Neutrophil (primary cell): ENCODE measurements at regions not wholly inside any gene's neighbourhood (a gene's known extent, or its start where the extent isn't known, plus 50 kb on each side); places are given as distances from the start of the nearest gene placed in this dataset.

Source experiments
- H3K27ac ChIP-seq: fragments of 200-600 bp; sonication (generic); 2 replicates; pipeline ENCODE4 v1.5.1; 2016; ENCODE audit warnings: mild to moderate bottlenecking, moderate library complexity
- H3K27me3 ChIP-seq: fragments of 200-600 bp; sonication (generic); 2 replicates; pipeline ENCODE4 v1.6.0; 2016; ENCODE audit warnings: mild to moderate bottlenecking
- H3K36me3 ChIP-seq: fragments of 200-600 bp; sonication (generic); 2 replicates; pipeline ENCODE4 v1.5.1; 2017
- H3K4me1 ChIP-seq, 2 experiments: fragments of 200-600 bp in 1 of 2; sonication (generic) in 1 of 2; 1 replicate in 1 of 2; 2 replicates in 1 of 2; pipeline versions ENCODE4 v1.5.1 to v1.6.1; 2013 to 2016; ENCODE audit warnings: low read depth in 1 of 2, low read length in 1 of 2, mild to moderate bottlenecking in 1 of 2, moderate library complexity in 1 of 2; ENCODE audit not compliant: control insufficient read depth in 1 of 2, insufficient read depth in 1 of 2
- H3K4me3 ChIP-seq, 2 experiments: fragments of 200-600 bp in 1 of 2; sonication (generic) in 1 of 2; 1 replicate in 1 of 2; 2 replicates in 1 of 2; pipeline ENCODE4 v1.5.1; 2013 to 2016; ENCODE audit warnings: low read depth in 1 of 2, low read length in 1 of 2, mild to moderate bottlenecking in 1 of 2, moderate library complexity in 1 of 2
- H3K9me3 ChIP-seq: fragments of 200-600 bp; sonication (generic); 2 replicates; pipeline ENCODE4 v1.5.1; 2016
- TF ChIP-seq, protein P1 (sequence below): fragments of 200-600 bp; sonication (generic); IDR thresholded peaks from 2 replicates; pipeline ENCODE4 v1.5.1; 2016; ENCODE audit warnings: antibody characterized with exemption

DNA sequence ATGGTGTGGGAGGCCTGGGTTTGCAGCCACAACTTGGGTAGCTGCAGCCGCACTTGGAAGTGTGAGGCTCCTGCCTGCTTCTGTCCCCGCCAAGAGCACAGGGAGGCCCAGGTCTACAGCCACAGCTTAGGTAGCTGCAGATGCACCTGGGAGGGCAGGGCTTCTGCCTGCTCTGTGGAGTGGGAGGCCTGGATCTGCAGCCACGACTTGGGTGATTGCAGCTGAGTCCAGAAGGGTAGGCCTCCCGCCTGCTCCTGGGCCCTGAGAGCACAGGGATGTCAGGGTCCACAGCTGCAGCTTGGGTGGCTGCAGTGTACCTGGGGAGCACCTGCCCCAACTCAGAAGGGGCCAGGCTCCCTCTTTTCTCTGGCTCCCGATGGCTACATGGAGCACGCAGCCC, 287.3 kb downstream of the AEBP2 start:
- Histone ChIP-seq H3K9me3 (peaks cover 21% of the 10 kb centered on the region), H3K4me1 (no peaks in the 10 kb centered on the region), H3K36me3 (no peaks in the 10 kb centered on the region), H3K27me3 (no peaks in the 10 kb centered on the region), H3K4me3 (no peak overlapping the region), H3K27ac (no peak overlapping the region)
- TF ChIP-seq, protein P1, sequence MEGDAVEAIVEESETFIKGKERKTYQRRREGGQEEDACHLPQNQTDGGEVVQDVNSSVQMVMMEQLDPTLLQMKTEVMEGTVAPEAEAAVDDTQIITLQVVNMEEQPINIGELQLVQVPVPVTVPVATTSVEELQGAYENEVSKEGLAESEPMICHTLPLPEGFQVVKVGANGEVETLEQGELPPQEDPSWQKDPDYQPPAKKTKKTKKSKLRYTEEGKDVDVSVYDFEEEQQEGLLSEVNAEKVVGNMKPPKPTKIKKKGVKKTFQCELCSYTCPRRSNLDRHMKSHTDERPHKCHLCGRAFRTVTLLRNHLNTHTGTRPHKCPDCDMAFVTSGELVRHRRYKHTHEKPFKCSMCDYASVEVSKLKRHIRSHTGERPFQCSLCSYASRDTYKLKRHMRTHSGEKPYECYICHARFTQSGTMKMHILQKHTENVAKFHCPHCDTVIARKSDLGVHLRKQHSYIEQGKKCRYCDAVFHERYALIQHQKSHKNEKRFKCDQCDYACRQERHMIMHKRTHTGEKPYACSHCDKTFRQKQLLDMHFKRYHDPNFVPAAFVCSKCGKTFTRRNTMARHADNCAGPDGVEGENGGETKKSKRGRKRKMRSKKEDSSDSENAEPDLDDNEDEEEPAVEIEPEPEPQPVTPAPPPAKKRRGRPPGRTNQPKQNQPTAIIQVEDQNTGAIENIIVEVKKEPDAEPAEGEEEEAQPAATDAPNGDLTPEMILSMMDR: no peak

DNA sequence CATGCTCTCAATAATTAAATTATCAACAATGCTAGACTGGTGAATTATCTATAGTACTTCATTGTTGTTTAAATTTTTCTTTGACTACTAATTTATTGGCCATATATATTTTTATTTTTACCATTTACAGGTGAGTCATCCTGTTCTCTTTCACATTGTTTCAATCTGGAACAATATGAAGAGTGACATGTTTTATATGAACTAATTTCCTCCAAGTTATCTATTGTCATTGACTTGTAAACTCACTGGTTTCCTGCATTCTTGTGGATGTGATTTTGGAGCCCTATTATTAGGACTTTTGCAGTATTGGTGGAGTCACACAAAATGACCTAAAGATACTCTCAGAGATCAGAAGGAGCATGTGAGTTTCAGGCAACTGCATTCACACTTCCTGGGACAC, 297.7 kb downstream of the AEBP2 start:
- TF ChIP-seq, protein P1: no peak
- no peaks in the 10 kb centered on the region for H3K9me3 ChIP-seq
- no peaks in the 10 kb centered on the region for H3K27me3 ChIP-seq
- H3K27ac ChIP-seq: no peak overlapping the region
- H3K4me1 ChIP-seq: no peaks in the 10 kb centered on the region
- no peak overlapping the region for H3K4me3 ChIP-seq
- no peaks in the 10 kb centered on the region for H3K36me3 ChIP-seq

- H3K9me3 ChIP-seq: no peaks in the 10 kb centered on the region
- H3K4me1 ChIP-seq: no peaks in the 10 kb centered on the region
- H3K27me3 ChIP-seq: no peaks in the 10 kb centered on the region
- no peak overlapping the region for H3K4me3 ChIP-seq
- TF ChIP-seq, protein P1: no peak
- H3K36me3 ChIP-seq: no peaks in the 10 kb centered on the region
- H3K27ac ChIP-seq: no peak overlapping the region
Measured at GRCh38 chr12:19739195-19739776, 300.0 kb downstream of the AEBP2 start.

GRCh38 chr12:19740472-19741131, 301.3 kb downstream of the AEBP2 start:
- H3K27ac ChIP-seq: no peak overlapping the region
- no peaks in the 10 kb centered on the region for H3K36me3 ChIP-seq
- no peaks in the 10 kb centered on the region for H3K9me3 ChIP-seq
- H3K4me3 ChIP-seq: no peak overlapping the region
- H3K4me1 ChIP-seq: no peaks in the 10 kb centered on the region
- no peaks in the 10 kb centered on the region for H3K27me3 ChIP-seq
- TF ChIP-seq, protein P1: no peak

- Histone ChIP-seq H3K9me3 (no peaks in the 10 kb centered on the region), H3K4me3 (no peak overlapping the region), H3K27me3 (no peaks in the 10 kb centered on the region), H3K4me1 (no peaks in the 10 kb centered on the region), H3K27ac (no peak overlapping the region), H3K36me3 (no peaks in the 10 kb centered on the region)
- TF ChIP-seq, protein P1: no peak
Measured at GRCh38 chr12:19741132-19741489, 301.8 kb downstream of the AEBP2 start.
